Choroid plexus epithelial cell (primary cell): ENCODE measurements at regions not wholly inside any gene's neighbourhood (a gene's known extent, or its start where the extent isn't known, plus 50 kb on each side); places are given as distances from the start of the nearest gene placed in this dataset.
"Not testable (repeated sequence)": the region's sequence is repeated elsewhere in the genome, so short reads cannot be mapped to it uniquely, and the experiment has no call there.

Experiments
- DNase-seq: peaks from one replicate; pipeline ENCODE4 v3.0.0-alpha.2; 2010; ENCODE audit warnings: low read depth
- H3K4me3 ChIP-seq: 2 replicates; pipeline ENCODE4 v1.5.1; 2011; ENCODE audit warnings: low read depth, mild to moderate bottlenecking, control low read depth, low read length, moderate library complexity
- CTCF ChIP-seq: conservative IDR thresholded peaks from 2 replicates; pipeline ENCODE4 v1.5.1; 2011; ENCODE audit warnings: low read depth, mild to moderate bottlenecking, control low read depth, inconsistent platforms, low read length, moderate library complexity

- DNase-seq = no peak
- no peak for TF ChIP-seq CTCF
- H3K4me3 ChIP-seq = no peak overlapping the region
Measured at GRCh38 chr10:117759266-117759665, 216.7 kb downstream of the EMX2 start.

GRCh38 chr10:117761695-117762094 lies 219.1 kb downstream of the EMX2 start:
- no peak overlapping the region for H3K4me3 ChIP-seq
- DNase-seq = no peak
- TF ChIP-seq CTCF = no peak

- no peak for TF ChIP-seq CTCF
- no peak for DNase-seq
- no peak overlapping the region for H3K4me3 ChIP-seq
Measured at GRCh38 chr10:117762126-117762818, 219.7 kb downstream of the EMX2 start.

- no peak for TF ChIP-seq CTCF
- no peak overlapping the region for H3K4me3 ChIP-seq
Measured at GRCh38 chr10:117762819-117763172, 220.2 kb downstream of the EMX2 start.

GRCh38 chr10:117763528-117763927 lies 221.0 kb downstream of the EMX2 start:
- DNase-seq = no peak

More at GRCh38 chr10:117762819-117763172, 220.2 kb downstream of the EMX2 start:
- peak; percentile 24 for DNase-seq

GRCh38 chr10:117768333-117769042 lies 225.9 kb downstream of the EMX2 start:
- no peak for DNase-seq
- H3K4me3 ChIP-seq = no peak overlapping the region
- TF ChIP-seq CTCF = no peak

More at GRCh38 chr10:117763528-117763927, 221.0 kb downstream of the EMX2 start:
- no peak for TF ChIP-seq CTCF
- no peak overlapping the region for H3K4me3 ChIP-seq

- DNase-seq = no peak
- TF ChIP-seq CTCF = no peak
- no peak overlapping the region for H3K4me3 ChIP-seq
Measured at GRCh38 chr10:117775526-117775925, 233.0 kb downstream of the EMX2 start.

- H3K4me3 ChIP-seq, DNase-seq: not testable (repeated sequence)
Measured at GRCh38 chr10:117777222-117777621, 234.7 kb downstream of the EMX2 start.
